ENCODE measurements at regions not wholly inside any gene's neighbourhood (a gene's known extent, or its start where the extent isn't known, plus 50 kb on each side); places are given as distances from the start of the nearest gene placed in this dataset.

- DNase-seq (ENCODE audit: low spot score), result no peak
These were observed 521.8 kb downstream of the MIAT start for GRCh38 chr22:27179161-27179560.

- no peak for DNase-seq (ENCODE audit: low spot score)
These were observed 524.1 kb downstream of the MIAT start for GRCh38 chr22:27181537-27181936.

- DNase-seq (ENCODE audit: low spot score), result no peak
These were observed 526.1 kb downstream of the MIAT start for GRCh38 chr22:27183474-27183873.

- no peak for DNase-seq (ENCODE audit: low spot score)
These were observed 527.8 kb downstream of the MIAT start for GRCh38 chr22:27185099-27185709.

GRCh38 chr22:27185760-27186302, 528.4 kb downstream of the MIAT start:
- DNase-seq (ENCODE audit: low spot score), result no peak

GRCh38 chr22:27186643-27187042, 529.3 kb downstream of the MIAT start:
- DNase-seq (ENCODE audit: low spot score), result no peak

- DNase-seq (ENCODE audit: low spot score), result no peak
These were observed 534.9 kb downstream of the MIAT start for GRCh38 chr22:27192135-27192829.

GRCh38 chr22:27193215-27193614, 535.8 kb downstream of the MIAT start:
- no peak for DNase-seq (ENCODE audit: low spot score)

GRCh38 chr22:27193636-27194035, 536.2 kb downstream of the MIAT start:
- no peak for DNase-seq (ENCODE audit: low spot score)

- DNase-seq (ENCODE audit: low spot score), result no peak
These were observed 536.8 kb downstream of the MIAT start for GRCh38 chr22:27194096-27194748.

- no peak for DNase-seq (ENCODE audit: low spot score)
These were observed 537.7 kb downstream of the MIAT start for GRCh38 chr22:27195094-27195493.

- DNase-seq (ENCODE audit: low spot score), result no peak
These were observed 538.1 kb downstream of the MIAT start for GRCh38 chr22:27195494-27195893.

- no peak for DNase-seq (ENCODE audit: low spot score)
These were observed 539.2 kb downstream of the MIAT start for GRCh38 chr22:27196606-27197005.

GRCh38 chr22:27197052-27197451, 539.7 kb downstream of the MIAT start:
- no peak for DNase-seq (ENCODE audit: low spot score)

- no peak for DNase-seq (ENCODE audit: low spot score)
These were observed 540.2 kb downstream of the MIAT start for GRCh38 chr22:27197618-27198017.

GRCh38 chr22:27198518-27199035, 541.2 kb downstream of the MIAT start:
- DNase-seq (ENCODE audit: low spot score), result no peak

- no peak for DNase-seq (ENCODE audit: low spot score)
These were observed 542.0 kb downstream of the MIAT start for GRCh38 chr22:27199354-27199753.

GRCh38 chr22:27201276-27201675, 543.9 kb downstream of the MIAT start:
- DNase-seq (ENCODE audit: low spot score), result no peak

GRCh38 chr22:27201741-27202140, 544.4 kb downstream of the MIAT start:
- DNase-seq (ENCODE audit: low spot score), result no peak

- no peak for DNase-seq (ENCODE audit: low spot score)
These were observed 545.9 kb downstream of the MIAT start for GRCh38 chr22:27203276-27203660.

GRCh38 chr22:27204280-27204679, 546.9 kb downstream of the MIAT start:
- DNase-seq (ENCODE audit: low spot score), result no peak

GRCh38 chr22:27204817-27205216, 547.4 kb downstream of the MIAT start:
- no peak for DNase-seq (ENCODE audit: low spot score)
